ENCODE measurements at regions not wholly inside any gene's neighbourhood (a gene's known extent, or its start where the extent isn't known, plus 50 kb on each side); places are given as distances from the start of the nearest gene placed in this dataset.
"Not testable (repeated sequence)": the region's sequence is repeated elsewhere in the genome, so short reads cannot be mapped to it uniquely, and the experiment has no call there.

DNA sequence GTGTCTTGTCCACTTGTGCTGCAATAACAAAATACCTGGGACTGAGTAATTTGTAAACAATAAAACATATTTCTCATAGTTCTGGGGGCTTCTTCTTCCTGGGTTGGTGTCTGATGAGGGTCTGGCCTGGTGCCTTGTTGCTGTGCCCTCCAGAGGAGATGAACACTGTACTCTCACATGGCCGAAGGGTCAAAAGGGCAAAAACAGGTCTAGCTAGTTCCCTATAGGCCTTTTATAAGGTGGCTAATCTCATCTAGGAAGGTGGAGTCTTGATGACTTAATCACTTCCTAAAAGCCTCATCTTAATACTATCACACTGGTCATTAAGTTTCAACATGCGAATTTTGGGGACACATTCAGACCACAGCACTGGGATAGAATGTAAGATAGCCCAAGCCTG lies 228.4 kb downstream of the TLE3 start:
- Histone ChIP-seq H3K9ac (ENCODE audit: low read length) (no peak overlapping the region), H3K27ac (ENCODE audit: low read depth, low read length) (no peak overlapping the region), H3K9me3 (ENCODE audit: control insufficient read depth, insufficient read depth, low read depth, low read length) (peaks cover 14% of the 10 kb centered on the region), H3K4me1 (ENCODE audit: control insufficient read depth, insufficient read depth, low read length) (no peaks in the 10 kb centered on the region), H3K27me3 (ENCODE audit: control insufficient read depth, insufficient read depth, low read length) (no peaks in the 10 kb centered on the region), H3K36me3 (ENCODE audit: control insufficient read depth, insufficient read depth, low read length) (no peaks in the 10 kb centered on the region), H3K4me3 (ENCODE audit: low read depth, low read length) (no peak overlapping the region)

DNA sequence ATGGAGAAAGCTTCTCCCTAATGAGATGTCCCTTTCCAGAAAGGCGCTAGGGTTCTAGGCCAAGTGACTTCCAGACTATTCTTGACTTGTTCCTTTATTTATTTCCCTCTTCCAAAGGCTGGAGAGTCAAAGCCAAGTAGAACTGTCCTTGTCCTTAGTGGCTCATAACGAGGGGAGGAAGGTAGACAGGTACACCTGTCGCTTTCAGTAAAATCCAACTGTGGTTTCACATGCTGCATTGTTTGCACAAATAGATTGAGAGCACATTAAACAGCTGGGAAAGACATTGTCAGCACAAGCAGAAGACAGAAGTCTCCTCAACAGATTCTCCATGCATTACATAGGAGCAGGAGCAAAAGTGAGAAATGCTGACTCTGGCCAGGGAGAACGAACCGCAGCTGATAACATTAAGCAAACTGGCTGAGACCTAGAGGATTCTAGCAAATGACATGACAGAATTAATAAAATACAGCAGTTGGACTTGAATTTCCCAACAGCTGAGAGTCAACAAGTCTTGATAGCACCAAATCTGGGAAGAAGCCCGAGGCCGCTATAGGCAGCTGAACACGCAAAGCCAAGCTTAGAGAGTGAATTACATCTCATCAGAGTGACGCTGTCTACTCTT lies 227.7 kb downstream of the TLE3 start:
- H3K27ac ChIP-seq (ENCODE audit: low read depth, low read length), result no peak overlapping the region
- H3K9ac ChIP-seq (ENCODE audit: low read length), result no peak overlapping the region
- H3K27me3 ChIP-seq (ENCODE audit: control insufficient read depth, insufficient read depth, low read length), result no peaks in the 10 kb centered on the region
- peaks cover 12% of the 10 kb centered on the region for H3K9me3 ChIP-seq (ENCODE audit: control insufficient read depth, insufficient read depth, low read depth, low read length)
- H3K4me3 ChIP-seq (ENCODE audit: low read depth, low read length), result no peak overlapping the region
- H3K4me1 ChIP-seq (ENCODE audit: control insufficient read depth, insufficient read depth, low read length), result no peaks in the 10 kb centered on the region
- no peaks in the 10 kb centered on the region for H3K36me3 ChIP-seq (ENCODE audit: control insufficient read depth, insufficient read depth, low read length)

DNA sequence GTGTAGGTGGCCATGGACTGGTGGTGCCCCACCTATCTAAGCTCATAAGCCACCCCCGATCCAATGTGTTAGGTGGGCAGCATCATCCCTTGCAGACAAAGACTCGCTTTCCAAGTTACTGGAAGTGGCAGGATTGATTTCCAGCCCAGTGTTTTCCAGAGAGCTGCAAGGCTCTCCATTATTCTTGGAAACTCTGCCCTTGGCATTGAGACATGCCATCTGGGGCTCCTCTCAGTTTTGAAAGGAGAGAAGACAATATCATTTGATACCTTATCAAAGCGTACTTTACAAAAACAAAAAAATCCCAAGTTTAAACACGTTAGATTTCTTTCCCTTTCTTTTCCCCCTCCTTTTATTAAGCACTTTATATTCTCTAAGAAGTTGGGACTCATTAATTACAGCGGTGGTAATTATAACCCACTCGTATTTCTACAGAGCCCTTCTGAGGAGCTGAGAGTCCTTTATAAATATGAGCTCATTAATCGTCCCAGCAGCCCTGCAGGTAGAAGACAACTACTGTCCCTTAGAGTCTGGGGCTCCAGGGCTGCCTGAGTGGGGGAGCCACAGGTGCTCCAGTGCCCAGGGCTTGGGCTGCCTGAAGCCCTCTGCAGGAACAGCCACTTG lies 226.1 kb downstream of the TLE3 start:
- Histone ChIP-seq H3K9ac (ENCODE audit: low read length) (no peak overlapping the region), H3K4me3 (ENCODE audit: low read depth, low read length) (no peak overlapping the region), H3K4me1 (ENCODE audit: control insufficient read depth, insufficient read depth, low read length) (no peaks in the 10 kb centered on the region), H3K27me3 (ENCODE audit: control insufficient read depth, insufficient read depth, low read length) (no peaks in the 10 kb centered on the region), H3K9me3 (ENCODE audit: control insufficient read depth, insufficient read depth, low read depth, low read length) (peaks cover 13% of the 10 kb centered on the region), H3K36me3 (ENCODE audit: control insufficient read depth, insufficient read depth, low read length) (no peaks in the 10 kb centered on the region), H3K27ac (ENCODE audit: low read depth, low read length) (no peak overlapping the region)

DNA sequence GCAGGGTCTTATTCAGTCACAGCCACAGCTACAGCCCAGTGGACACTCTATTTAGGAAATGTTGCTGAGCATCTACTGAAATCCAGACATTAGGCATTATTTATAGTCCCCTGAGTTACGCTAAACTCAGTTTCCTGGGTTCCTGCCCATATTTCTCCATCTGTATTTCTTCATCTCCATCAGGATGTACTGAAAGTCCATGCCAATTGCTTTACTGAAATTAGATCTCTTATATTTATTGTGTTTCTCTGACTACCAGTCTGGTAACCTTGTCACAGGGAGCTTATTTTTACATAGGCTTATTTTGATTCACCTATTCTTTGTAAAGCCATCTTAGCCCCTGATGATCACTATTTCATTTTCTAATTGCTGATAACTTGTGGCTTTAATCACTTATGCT lies 223.9 kb downstream of the TLE3 start:
- Histone ChIP-seq H3K9ac (ENCODE audit: low read length) (no peak overlapping the region), H3K36me3 (ENCODE audit: control insufficient read depth, insufficient read depth, low read length) (no peaks in the 10 kb centered on the region), H3K4me3 (ENCODE audit: low read depth, low read length) (no peak overlapping the region), H3K9me3 (ENCODE audit: control insufficient read depth, insufficient read depth, low read depth, low read length) (peaks cover 13% of the 10 kb centered on the region), H3K27ac (ENCODE audit: low read depth, low read length) (no peak overlapping the region), H3K4me1 (ENCODE audit: control insufficient read depth, insufficient read depth, low read length) (no peaks in the 10 kb centered on the region), H3K27me3 (ENCODE audit: control insufficient read depth, insufficient read depth, low read length) (no peaks in the 10 kb centered on the region)

DNA sequence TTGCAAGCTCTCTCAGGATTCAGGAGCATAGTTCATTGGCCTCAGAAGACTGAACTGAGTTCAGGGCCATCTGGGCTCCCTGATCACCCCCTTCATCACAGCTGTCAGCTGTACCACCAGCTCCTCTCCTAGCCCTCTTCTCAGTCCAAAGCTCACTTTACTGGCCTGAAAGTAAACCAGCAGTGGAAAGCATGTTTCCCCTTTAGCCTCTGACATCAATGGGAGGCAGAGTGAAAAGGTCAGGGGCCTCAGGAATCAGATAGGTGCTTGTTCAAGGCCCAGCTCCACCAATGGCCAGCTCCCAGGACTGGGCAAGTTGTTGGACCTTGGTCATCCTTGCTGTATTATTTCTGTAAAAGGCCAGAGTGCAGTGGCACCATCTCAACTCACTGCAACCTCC lies 223.4 kb downstream of the TLE3 start:
- H3K36me3 ChIP-seq (ENCODE audit: control insufficient read depth, insufficient read depth, low read length), result no peaks in the 10 kb centered on the region

DNA sequence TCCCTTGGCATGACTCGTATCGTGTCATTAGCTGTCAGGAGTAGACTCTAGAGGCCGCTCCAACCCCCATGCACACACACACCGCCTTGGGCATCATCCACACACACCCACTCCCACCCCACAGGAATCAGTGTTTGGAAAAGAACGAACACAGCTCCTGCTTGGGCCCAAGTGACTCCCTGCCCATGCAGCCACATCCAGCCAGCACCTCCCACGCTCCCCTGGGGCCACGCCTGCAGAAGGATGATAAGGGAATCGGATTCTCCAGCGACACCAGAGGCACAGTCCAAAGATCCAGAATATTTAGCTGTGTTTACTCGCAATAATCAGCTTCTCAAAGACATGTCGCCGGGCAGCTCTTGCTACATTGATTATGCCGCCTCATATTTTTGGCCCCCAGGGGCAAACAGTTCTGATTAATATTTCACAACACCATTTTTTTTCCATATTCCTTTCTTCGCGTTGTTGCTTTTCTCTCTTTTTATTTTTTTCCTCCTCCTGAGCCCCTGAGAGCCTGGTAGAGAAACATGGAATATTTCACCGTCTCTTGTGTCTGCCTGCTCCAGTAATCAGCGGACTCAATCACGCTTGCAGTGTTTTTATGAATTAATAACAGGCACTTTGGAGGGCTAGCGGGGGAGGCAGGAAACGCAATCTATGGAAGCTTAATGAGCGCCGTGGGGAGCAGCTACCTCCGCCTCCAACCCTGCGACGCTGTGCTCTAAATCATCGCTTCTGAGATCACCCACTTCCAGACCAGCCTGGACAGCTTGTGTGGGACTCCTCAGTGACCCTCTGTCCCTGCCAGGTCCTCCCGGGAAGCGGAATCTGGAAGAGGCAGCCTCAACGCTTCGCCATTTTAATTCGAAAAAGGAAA lies 221.4 kb downstream of the TLE3 start:
- H3K27ac ChIP-seq (ENCODE audit: low read depth, low read length), result no peak overlapping the region
- no peaks in the 10 kb centered on the region for H3K36me3 ChIP-seq (ENCODE audit: control insufficient read depth, insufficient read depth, low read length)
- H3K4me1 ChIP-seq (ENCODE audit: control insufficient read depth, insufficient read depth, low read length), result no peaks in the 10 kb centered on the region
- H3K27me3 ChIP-seq (ENCODE audit: control insufficient read depth, insufficient read depth, low read length), result no peaks in the 10 kb centered on the region
- no peak overlapping the region for H3K4me3 ChIP-seq (ENCODE audit: low read depth, low read length)
- H3K9ac ChIP-seq (ENCODE audit: low read length), result no peak overlapping the region
- H3K9me3 ChIP-seq (ENCODE audit: control insufficient read depth, insufficient read depth, low read depth, low read length), result peaks cover 13% of the 10 kb centered on the region

More for the DNA sequence above, 223.4 kb downstream of the TLE3 start:
- Histone ChIP-seq H3K27me3 (ENCODE audit: control insufficient read depth, insufficient read depth, low read length) (no peaks in the 10 kb centered on the region), H3K9me3 (ENCODE audit: control insufficient read depth, insufficient read depth, low read depth, low read length) (peaks cover 13% of the 10 kb centered on the region), H3K27ac (ENCODE audit: low read depth, low read length) (no peak overlapping the region), H3K4me3 (ENCODE audit: low read depth, low read length) (no peak overlapping the region), H3K9ac (ENCODE audit: low read length) (no peak overlapping the region), H3K4me1 (ENCODE audit: control insufficient read depth, insufficient read depth, low read length) (no peaks in the 10 kb centered on the region)

DNA sequence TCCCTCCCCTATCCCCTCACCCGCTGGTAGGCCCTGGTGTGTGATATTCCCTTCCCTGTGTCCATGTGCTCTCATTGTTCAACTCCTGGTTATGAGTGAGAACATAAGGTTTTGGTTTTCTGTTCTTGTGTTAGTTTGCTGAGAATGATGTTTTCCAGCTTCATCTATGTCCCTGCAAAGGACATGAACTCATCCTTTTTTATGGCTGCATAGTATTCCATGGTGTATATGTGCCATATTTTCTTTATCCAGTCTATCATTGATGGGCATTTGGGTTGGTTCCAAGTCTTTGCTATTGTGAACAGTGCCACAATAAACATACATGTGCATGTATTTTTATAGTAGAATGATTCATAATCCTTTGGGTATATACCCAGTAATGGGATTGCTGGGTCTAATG lies 217.8 kb downstream of the TLE3 start:
- H3K4me3 ChIP-seq (ENCODE audit: low read depth, low read length); H3K27ac ChIP-seq (ENCODE audit: low read depth, low read length); H3K27me3 ChIP-seq (ENCODE audit: control insufficient read depth, insufficient read depth, low read length); H3K36me3 ChIP-seq (ENCODE audit: control insufficient read depth, insufficient read depth, low read length); H3K9me3 ChIP-seq (ENCODE audit: control insufficient read depth, insufficient read depth, low read depth, low read length); H3K9ac ChIP-seq (ENCODE audit: low read length); H3K4me1 ChIP-seq (ENCODE audit: control insufficient read depth, insufficient read depth, low read length): not testable (repeated sequence)

DNA sequence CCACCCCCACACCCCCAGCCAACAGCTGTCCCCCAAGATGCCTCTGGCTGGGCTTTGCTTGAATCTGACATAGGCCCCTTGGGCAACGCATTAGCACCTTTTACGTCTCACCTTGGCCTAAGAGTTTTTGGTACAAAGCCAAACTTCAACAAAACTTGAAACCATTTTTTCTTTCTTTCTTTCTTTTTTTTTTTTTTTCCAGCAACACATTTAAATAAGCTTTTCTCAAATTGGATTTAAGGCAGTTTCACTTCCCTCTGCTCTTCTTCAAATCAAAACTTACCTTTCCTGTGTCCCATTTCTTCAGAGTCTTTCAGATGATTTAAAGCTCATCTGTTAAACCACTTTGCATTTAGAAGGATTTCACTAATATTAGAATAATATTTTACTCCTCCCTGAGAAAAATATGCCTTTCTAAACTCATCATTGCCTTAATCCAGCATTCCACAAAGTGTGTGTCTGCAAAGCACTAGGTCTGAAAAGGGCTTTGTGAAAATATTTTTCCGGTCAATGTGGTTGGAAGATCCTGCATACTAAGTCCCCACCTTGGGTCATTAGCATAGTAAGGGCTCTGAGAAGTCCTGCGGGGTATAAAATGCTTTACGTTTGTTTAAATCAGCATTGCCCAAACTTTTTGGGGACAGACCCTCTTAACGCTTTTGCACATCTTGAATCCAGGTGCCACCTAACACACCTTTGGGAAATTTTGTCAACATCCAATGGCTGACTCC lies 217.0 kb downstream of the TLE3 start:
- Histone ChIP-seq H3K9ac (ENCODE audit: low read length) (no peak overlapping the region), H3K27ac (ENCODE audit: low read depth, low read length) (no peak overlapping the region), H3K4me1 (ENCODE audit: control insufficient read depth, insufficient read depth, low read length) (peaks cover 10% of the 10 kb centered on the region; the same call in 1 of the 2 replicates), H3K27me3 (ENCODE audit: control insufficient read depth, insufficient read depth, low read length) (no peaks in the 10 kb centered on the region), H3K4me3 (ENCODE audit: low read depth, low read length) (no peak overlapping the region), H3K36me3 (ENCODE audit: control insufficient read depth, insufficient read depth, low read length) (no peaks in the 10 kb centered on the region), H3K9me3 (ENCODE audit: control insufficient read depth, insufficient read depth, low read depth, low read length) (no peaks in the 10 kb centered on the region)

DNA sequence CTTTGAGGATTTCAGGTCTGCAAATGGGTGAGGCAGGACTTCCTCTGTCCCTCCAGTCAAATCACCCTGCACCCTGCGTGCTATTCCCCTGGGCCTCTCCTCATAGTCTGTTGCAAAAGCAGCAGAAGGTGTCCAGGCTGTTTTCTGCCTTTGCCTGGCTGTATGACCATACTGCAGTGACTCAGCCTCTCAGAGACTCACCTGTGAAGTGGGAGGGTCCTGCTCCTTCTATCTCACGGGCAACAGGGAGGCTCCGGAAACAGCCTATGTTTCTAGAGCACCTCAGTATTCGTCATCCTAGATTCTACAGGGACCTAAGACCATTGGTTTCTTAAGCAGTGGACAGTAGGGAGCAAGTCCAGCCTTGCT lies 216.4 kb downstream of the TLE3 start:
- H3K9ac ChIP-seq (ENCODE audit: low read length), result no peak overlapping the region
- H3K4me3 ChIP-seq (ENCODE audit: low read depth, low read length), result no peak overlapping the region
- H3K27me3 ChIP-seq (ENCODE audit: control insufficient read depth, insufficient read depth, low read length), result no peaks in the 10 kb centered on the region
- no peak overlapping the region for H3K27ac ChIP-seq (ENCODE audit: low read depth, low read length)
- peaks cover 15% of the 10 kb centered on the region; the same call in 1 of the 2 replicates for H3K4me1 ChIP-seq (ENCODE audit: control insufficient read depth, insufficient read depth, low read length)
- H3K36me3 ChIP-seq (ENCODE audit: control insufficient read depth, insufficient read depth, low read length), result no peaks in the 10 kb centered on the region
- H3K9me3 ChIP-seq (ENCODE audit: control insufficient read depth, insufficient read depth, low read depth, low read length), result no peaks in the 10 kb centered on the region

DNA sequence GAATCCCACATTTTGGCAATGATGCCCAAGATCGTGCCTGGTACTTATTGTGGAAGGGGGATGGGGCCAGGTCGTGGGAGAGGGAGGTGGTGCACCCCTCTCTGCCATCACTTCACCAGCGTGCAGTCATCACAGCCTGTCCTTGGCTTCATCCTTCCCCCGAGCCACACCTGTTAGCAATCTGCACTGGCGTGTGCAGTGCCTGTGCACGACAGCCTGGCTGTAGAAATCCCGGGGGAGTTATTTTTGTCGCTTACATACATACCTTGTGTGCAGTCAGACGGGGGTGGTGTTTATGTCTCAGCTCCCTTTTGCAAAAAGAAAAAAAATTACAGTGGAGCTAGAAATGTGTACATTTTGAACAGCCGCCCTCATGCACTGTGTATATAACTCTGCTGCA lies 216.0 kb downstream of the TLE3 start:
- no peaks in the 10 kb centered on the region for H3K27me3 ChIP-seq (ENCODE audit: control insufficient read depth, insufficient read depth, low read length)
- H3K4me1 ChIP-seq (ENCODE audit: control insufficient read depth, insufficient read depth, low read length), result peaks cover 15% of the 10 kb centered on the region; the same call in 1 of the 2 replicates
- H3K27ac ChIP-seq (ENCODE audit: low read depth, low read length), result no peak overlapping the region
- no peaks in the 10 kb centered on the region for H3K9me3 ChIP-seq (ENCODE audit: control insufficient read depth, insufficient read depth, low read depth, low read length)
- H3K4me3 ChIP-seq (ENCODE audit: low read depth, low read length), result no peak overlapping the region
- H3K9ac ChIP-seq (ENCODE audit: low read length), result no peak overlapping the region
- no peaks in the 10 kb centered on the region for H3K36me3 ChIP-seq (ENCODE audit: control insufficient read depth, insufficient read depth, low read length)

All from HUES6 (cell line).